NCI-H1105 treated with DMSO at 0.1 percent for 48 hours (cell line): ENCODE measurements at regions not wholly inside any gene's neighbourhood (a gene's known extent, or its start where the extent isn't known, plus 50 kb on each side); places are given as distances from the start of the nearest gene placed in this dataset.

Experiments used
- DNase-seq: peaks from one replicate; lab custom pipeline; 2025; lab: John Stamatoyannopoulos, UW

- no peak for DNase-seq
Measured at GRCh38 chr7:155181768-155182167, 111.6 kb downstream of the HTR5A start.

GRCh38 chr7:155182406-155182970 is 112.4 kb downstream of the HTR5A start:
- DNase-seq, result no peak

- DNase-seq, result no peak
Measured at GRCh38 chr7:155183655-155184054, 113.5 kb downstream of the HTR5A start.

- DNase-seq, result peak; percentile 4
Measured at GRCh38 chr7:155184923-155185322, 112.8 kb upstream of the INSIG1 start.

DNA sequence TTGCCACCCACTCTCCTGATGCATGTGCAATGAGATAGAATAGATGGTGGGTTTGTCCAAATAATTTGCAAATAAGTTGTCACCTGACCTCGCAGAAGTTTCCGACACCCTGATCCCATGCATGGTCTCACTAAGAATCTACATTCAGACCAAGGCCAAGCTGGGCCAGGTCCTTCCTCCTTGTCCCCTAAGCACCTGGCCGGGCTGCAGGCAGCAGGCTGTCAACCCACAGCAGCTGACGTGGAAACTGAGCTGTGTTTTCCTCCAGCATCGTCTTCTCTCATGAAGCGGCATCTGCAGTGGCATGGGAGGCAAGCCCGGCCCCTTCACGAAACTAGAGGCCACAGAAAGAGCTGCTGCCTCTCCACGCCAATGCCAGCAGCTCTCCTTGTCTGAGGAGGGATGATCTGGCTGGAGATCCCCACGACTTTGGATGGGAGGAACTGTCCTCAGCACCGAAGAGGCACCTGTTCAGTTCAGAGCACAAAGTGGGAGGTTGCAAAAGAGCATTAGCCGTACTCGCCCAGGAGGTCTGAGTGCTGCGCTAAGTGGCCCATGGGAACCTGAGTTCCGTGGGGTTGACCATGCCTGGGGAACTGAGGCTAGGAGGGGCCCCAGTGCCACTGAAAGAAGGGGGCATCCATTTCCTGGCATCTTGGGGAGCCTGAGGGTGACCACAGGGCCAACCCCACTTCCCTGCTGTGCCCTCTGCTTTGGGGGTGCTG is 110.5 kb upstream of the INSIG1 start:
- no peak for DNase-seq

DNA sequence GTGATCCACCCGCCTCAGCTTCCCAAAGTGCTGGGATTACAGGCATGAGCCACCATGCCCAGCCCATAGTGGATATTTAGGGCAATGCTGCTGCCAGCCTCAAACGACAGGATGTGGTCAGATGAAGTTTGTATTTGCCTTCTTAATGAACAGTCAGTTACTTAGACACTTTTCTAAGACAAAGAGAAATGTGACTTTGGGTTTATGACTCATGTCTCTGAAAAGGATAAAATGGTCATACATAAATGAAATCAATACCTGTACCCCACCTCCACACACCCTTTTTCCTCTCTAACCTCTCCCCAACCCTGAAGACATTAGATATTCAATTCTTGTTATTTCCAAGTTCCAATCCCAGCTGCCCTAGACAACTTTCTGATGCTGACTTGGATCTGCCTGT is 109.3 kb upstream of the INSIG1 start:
- DNase-seq, result no peak

- no peak for DNase-seq
Measured at GRCh38 chr7:155188821-155189581, 108.7 kb upstream of the INSIG1 start.

GRCh38 chr7:155189590-155189989 is 108.1 kb upstream of the INSIG1 start:
- DNase-seq, result no peak

DNA sequence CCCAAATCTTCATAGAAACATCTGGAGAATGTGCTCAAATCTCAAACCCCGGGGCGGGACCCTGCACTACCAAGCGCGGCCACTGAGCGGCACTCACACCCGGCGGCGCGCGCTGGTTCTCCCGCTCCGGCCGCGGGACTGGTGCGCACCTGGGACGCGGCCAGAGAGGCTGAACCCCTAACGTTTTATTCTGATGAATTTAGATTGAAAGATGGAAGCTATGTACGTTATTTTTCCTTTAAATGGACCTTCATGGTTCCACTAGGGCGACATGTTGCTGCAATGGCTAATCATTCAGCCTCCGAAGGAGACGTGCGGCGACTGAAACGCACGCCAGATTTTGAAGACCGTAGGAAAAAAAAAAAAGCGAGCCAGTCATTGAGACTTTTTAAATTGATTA is 107.0 kb upstream of the INSIG1 start:
- peak; percentile 11 for DNase-seq

DNA sequence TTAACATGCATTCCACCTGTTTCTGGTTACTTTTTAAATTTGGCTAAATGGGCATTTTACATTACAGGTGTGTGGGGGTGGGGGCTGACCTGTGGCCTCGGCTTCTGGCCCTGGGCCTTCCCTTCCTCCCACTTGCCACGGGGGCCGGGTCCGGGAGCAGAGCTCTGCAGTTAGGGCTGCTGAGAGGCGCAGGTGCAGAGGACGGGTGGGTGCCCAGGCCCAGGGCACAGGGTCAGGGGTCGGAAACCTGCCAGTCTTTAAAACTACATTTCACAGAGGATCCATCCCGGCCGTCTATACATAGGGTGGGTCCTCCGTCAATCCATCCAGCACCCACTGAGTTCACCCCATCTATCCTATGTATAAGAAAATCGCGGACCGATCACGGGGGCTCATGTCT is 106.5 kb upstream of the INSIG1 start:
- DNase-seq, result no peak

DNA sequence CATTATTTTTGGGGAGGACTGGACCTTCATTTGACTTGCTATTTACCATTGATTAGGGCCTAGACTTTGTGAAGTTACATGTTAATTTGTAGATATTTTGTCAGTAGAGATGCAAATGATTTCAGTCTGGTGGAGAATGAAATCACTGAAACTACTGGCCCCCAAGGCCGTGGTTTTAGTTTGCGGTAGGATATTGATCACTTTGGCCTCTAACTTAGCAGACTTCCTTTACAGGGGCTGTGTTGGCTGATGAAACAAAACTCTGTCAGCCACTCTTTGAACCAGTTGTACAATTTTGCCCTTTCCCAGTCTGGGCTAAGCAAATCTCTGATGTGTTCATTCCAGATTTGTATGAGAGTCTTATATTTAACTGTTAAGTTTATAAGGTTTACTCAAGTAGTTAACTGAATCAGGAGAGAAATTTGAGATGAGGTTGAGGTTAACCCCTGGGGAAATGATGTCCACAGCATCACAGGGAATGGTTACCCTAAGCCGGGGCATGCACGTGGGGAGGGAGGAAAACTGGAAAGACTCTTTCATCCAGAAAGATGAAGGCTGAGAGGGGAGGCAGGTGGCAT is 105.7 kb upstream of the INSIG1 start:
- DNase-seq, result no peak

GRCh38 chr7:155192961-155193640 is 104.6 kb upstream of the INSIG1 start:
- DNase-seq, result no peak

DNA sequence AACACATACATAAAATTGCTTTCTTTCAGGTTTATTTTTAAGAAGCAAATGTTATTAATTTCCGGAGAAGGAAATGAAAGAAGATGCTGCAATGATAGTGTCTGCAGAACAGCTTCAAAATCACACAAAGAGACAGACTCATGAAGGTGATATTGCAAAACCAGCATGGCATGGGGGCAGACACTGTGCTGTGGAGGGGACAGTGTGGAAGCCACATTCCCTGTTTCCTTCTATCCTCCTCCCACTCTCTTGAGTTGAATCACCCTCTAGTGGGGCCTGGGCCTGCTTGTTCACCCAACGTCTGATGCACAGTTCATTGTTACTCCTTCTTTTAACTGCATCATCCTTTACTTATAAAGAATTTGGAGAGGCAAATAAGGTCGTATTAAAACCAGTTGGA is 104.0 kb upstream of the INSIG1 start:
- DNase-seq, result no peak

- no peak for DNase-seq
Measured at GRCh38 chr7:155194382-155195140, 103.1 kb upstream of the INSIG1 start.

GRCh38 chr7:155195939-155196523 is 101.6 kb upstream of the INSIG1 start:
- DNase-seq, result no peak

DNA sequence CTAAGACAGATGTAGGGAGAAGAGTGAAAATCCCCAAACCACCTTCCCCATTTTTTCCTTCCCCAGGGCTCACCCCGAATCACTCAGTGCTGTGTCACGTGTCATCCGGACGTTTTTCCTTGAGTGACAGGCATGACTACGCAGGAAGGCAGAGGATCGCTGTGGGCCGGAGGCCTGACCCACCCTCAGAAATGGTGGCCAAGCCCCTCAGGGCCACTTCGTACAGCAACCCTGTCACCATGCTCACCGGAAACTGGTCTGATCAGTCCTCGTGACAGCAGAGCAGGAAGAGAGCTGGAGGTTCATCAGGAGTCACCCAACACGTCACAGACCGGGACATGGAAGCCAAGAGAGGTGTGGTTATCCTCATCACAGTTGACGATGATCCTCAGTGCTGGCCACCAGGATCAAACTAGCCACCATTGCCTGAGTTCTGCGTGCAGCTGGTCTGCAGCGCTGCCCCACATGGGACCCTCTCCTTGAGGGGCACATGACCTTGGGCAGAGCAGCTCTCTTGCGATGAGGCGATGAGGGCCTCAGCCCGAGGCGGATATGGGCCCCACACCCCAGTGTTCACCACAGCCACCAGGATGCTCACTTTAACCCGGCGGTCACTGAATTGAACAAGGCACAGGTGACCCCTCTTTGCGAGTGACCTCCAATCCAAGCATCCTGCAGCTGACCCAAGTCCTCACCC is 99.3 kb upstream of the INSIG1 start:
- DNase-seq, result no peak

- DNase-seq, result no peak
Measured at GRCh38 chr7:155198901-155199845, 98.5 kb upstream of the INSIG1 start.

DNA sequence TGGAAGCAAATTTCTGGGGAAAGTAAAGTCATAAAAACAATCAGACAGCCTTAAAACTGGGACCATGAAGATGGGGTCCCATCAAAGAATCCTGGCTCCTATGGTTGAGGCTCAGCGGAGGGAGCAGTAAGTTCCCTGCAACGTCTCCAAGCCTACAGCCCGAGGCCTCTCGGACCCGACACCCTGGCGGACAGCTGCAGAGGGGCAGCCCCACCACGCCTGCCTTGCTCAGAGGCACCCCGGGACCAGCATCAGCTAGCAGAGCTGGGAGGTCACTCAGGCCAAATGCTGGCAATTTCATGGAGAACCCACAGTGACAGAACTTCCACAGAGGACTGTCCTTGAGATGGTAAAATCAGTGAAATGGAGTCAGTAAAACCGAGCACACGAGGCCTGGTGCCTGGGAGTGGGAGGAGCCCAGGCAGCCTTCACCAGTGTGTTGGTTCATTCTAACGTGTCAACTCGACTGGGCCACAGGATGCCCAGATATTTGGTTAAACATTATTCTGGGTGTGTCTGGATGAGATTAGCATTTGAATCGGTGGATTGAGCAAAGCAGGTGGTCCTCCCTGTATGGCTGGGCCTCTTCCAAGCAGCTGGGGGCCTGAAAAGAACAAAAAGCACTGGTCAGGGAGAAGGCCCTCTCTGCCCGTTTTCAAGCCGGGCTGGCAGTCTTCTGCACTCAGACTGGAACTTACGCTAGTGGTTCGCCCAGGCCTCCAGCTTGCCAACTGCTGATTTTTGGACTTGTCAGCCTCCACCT is 96.2 kb upstream of the INSIG1 start:
- DNase-seq, result no peak
